Panc1 (cell line): ENCODE measurements at regions not wholly inside any gene's neighbourhood (a gene's known extent, or its start where the extent isn't known, plus 50 kb on each side); places are given as distances from the start of the nearest gene placed in this dataset.
"Not testable (repeated sequence)": the region's sequence is repeated elsewhere in the genome, so short reads cannot be mapped to it uniquely, and the experiment has no call there.

Experiments
- ATAC-seq: fragments of 200-7000 bp; cut with Tn5 transposase; 2 replicates; pipeline ENCODE4 v1.9.1; 2020; ENCODE audit warnings: mild to moderate bottlenecking, moderate library complexity
- BruUV-seq: library from RNA; stranded (reverse); fragments of 400-500 nt; replicated peaks from 2 replicates; lab custom pipeline; 2021; lab: Mats Ljungman, UMichigan
- CTCF ChIA-PET: fragments of 300-600 bp; sonication (Branson Sonifier 250); formaldehyde crosslinking; loops from one replicate; lab custom pipeline; 2022; ENCODE audit warnings: antibody characterized with exemption; lab: Charles Lee
- POLR2A ChIA-PET: fragments of 300-600 bp; sonication (Branson Sonifier 250); formaldehyde crosslinking; loops from one replicate; lab custom pipeline; 2022; ENCODE audit warnings: antibody characterized with exemption; lab: Charles Lee
- DNase-seq: peaks from one replicate; pipeline ENCODE4 v3.0.0-alpha.2; 2010; ENCODE audit warnings: low read depth, low spot score
- H3K27ac ChIP-seq: 2 replicates; pipeline ENCODE4 v1.5.1; 2011; ENCODE audit warnings: mild to moderate bottlenecking, low read length, inconsistent platforms
- H3K27me3 ChIP-seq: fragments of 200-500 bp; sonication (Bioruptor generic); 2 replicates; pipeline ENCODE4 v1.6.0; 2014; ENCODE audit warnings: low read length, inconsistent platforms; ENCODE audit not compliant: control insufficient read depth, insufficient read depth
- H3K36me3 ChIP-seq: fragments of 200-500 bp; sonication (Bioruptor generic); 2 replicates; pipeline ENCODE4 v1.5.1; 2014; ENCODE audit warnings: inconsistent platforms, mild to moderate bottlenecking, low read length, moderate library complexity; ENCODE audit not compliant: control insufficient read depth, insufficient read depth
- H3K4me1 ChIP-seq: 2 replicates; pipeline ENCODE4 v1.5.1; 2011; ENCODE audit warnings: inconsistent platforms, mild to moderate bottlenecking, low read length, moderate library complexity; ENCODE audit not compliant: control insufficient read depth, insufficient read depth
- H3K4me3 ChIP-seq, 2 experiments: 2 replicates each; pipeline ENCODE4 v1.5.1; 2011 to 2012; ENCODE audit warnings: low read depth in 2 of 2, low read length in 2 of 2, mild to moderate bottlenecking in 2 of 2, inconsistent platforms in 1 of 2, moderate library complexity in 1 of 2
- H3K9me3 ChIP-seq: fragments of 200-500 bp; sonication (Bioruptor generic); 2 replicates; pipeline ENCODE4 v1.5.1; 2014; ENCODE audit warnings: low read depth, mild to moderate bottlenecking, inconsistent platforms, low read length, moderate library complexity; ENCODE audit not compliant: control insufficient read depth, insufficient read depth
- CTCF ChIP-seq: fragments of 450-650 bp; IDR thresholded peaks from 2 replicates; pipeline ENCODE4 v1.5.1; 2017; ENCODE audit warnings: mild to moderate bottlenecking
- POLR2AphosphoS5 ChIP-seq: IDR thresholded peaks from 2 replicates; pipeline ENCODE4 v1.6.1; 2012; ENCODE audit warnings: mild to moderate bottlenecking, low read depth, low read length, moderate library complexity
- REST ChIP-seq, 2 experiments: IDR thresholded peaks; 2 replicates each; pipeline ENCODE4 v1.6.1; 2011 to 2012; ENCODE audit warnings: low read depth in 2 of 2, control low read depth in 1 of 2, low read length in 1 of 2, mild to moderate bottlenecking in 1 of 2, moderate library complexity in 1 of 2; ENCODE audit not compliant: insufficient read depth in 1 of 2
- SIN3A ChIP-seq: IDR thresholded peaks from 2 replicates; pipeline ENCODE4 v1.6.1; 2012; ENCODE audit warnings: low read depth, mild to moderate bottlenecking, low read length, moderate library complexity, borderline replicate concordance; ENCODE audit not compliant: insufficient read depth
- TCF7L2 ChIP-seq: IDR thresholded peaks from 2 replicates; pipeline ENCODE4 v1.6.1; 2011; ENCODE audit warnings: mild to moderate bottlenecking, low read depth, low read length, inconsistent platforms
- in situ Hi-C: cut with HindIII; loops from 2 replicates; pipeline ENCODE4 v1.10.0; 2016; ENCODE audit warnings: low sequenced_read_pairs, low pct_unique_long_range_greater_than_20kb
- intact Hi-C: fragments of 100-400 bp; cut with micrococcal nuclease; formaldehyde crosslinking; loops from one replicate; pipeline ENCODE4 v1.10.0; 2022; ENCODE audit not compliant: unreplicated experiment

GRCh38 chr3:177460047-177460446 lies 262.8 kb upstream of the TBL1XR1 start:
- ATAC-seq (no peak), DNase-seq (no peak)
- in situ Hi-C loops (no loop called here), intact Hi-C loops (no loop called here)
- ChIA-PET POLR2A (no interaction called here), CTCF (no interaction called here)
- Histone ChIP-seq H3K27ac (no peak overlapping the region), H3K4me3 (no peak overlapping the region), H3K36me3 (no peaks in the 10 kb centered on the region), H3K4me1 (no peaks in the 10 kb centered on the region), H3K9me3 (peaks cover 8% of the 10 kb centered on the region; the same call in 1 of the 2 replicates), H3K27me3 (no peaks in the 10 kb centered on the region)
- TF ChIP-seq SIN3A (no peak), CTCF (no peak), POLR2AphosphoS5 (no peak), TCF7L2 (no peak), REST (IDR thresholded peaks at IDR 0.05; ENCODE audit: insufficient read depth in 1 of 2, low read depth in 2 of 2, low read length in 1 of 2) (no peak)
- BruUV-seq = no TSS peak

- intact Hi-C loops = no loop called here
- ChIA-PET POLR2A (no interaction called here), CTCF (no interaction called here)
- no TSS peak for BruUV-seq
- Histone ChIP-seq H3K9me3 (peaks cover 5% of the 10 kb centered on the region; the same call in 1 of the 2 replicates), H3K4me1 (no peaks in the 10 kb centered on the region), H3K27ac (peak overlapping the region; percentile 6; the same call in 1 of the 2 replicates), H3K27me3 (no peaks in the 10 kb centered on the region), H3K36me3 (no peaks in the 10 kb centered on the region), H3K4me3 (no peak overlapping the region)
- ATAC-seq = no peak
- TF ChIP-seq TCF7L2 = no peak
- no peak for TF ChIP-seq SIN3A
- TF ChIP-seq POLR2AphosphoS5 = no peak
- no peak for TF ChIP-seq CTCF
- no peak for TF ChIP-seq REST (IDR thresholded peaks at IDR 0.05; ENCODE audit: insufficient read depth in 1 of 2, low read depth in 2 of 2, low read length in 1 of 2)
- no peak for DNase-seq
- in situ Hi-C loops = no loop called here
Observed at GRCh38 chr3:177461765-177462164, 264.5 kb upstream of the TBL1XR1 start.

GRCh38 chr3:177463341-177463740 lies 266.1 kb upstream of the TBL1XR1 start:
- intact Hi-C loops, ATAC-seq, POLR2A ChIA-PET, H3K9me3 ChIP-seq, H3K36me3 ChIP-seq, DNase-seq, in situ Hi-C loops, BruUV-seq, H3K27me3 ChIP-seq, CTCF ChIA-PET, H3K27ac ChIP-seq, H3K4me3 ChIP-seq, H3K4me1 ChIP-seq: not testable (repeated sequence)
